ENCODE measurements at regions not wholly inside any gene's neighbourhood (a gene's known extent, or its start where the extent isn't known, plus 50 kb on each side); places are given as distances from the start of the nearest gene placed in this dataset.

GRCh38 chr18:66825347-66825746 is 221.5 kb upstream of the CDH19 start:
- DNase-seq: no peak

- no peak for DNase-seq
Measured at GRCh38 chr18:66819235-66819634, 215.3 kb upstream of the CDH19 start.

GRCh38 chr18:66813138-66813537 is 209.2 kb upstream of the CDH19 start:
- DNase-seq: no peak

GRCh38 chr18:66795051-66795450 is 191.2 kb upstream of the CDH19 start:
- DNase-seq: no peak

GRCh38 chr18:66792466-66792865 is 188.6 kb upstream of the CDH19 start:
- DNase-seq: no peak

GRCh38 chr18:66780609-66781008 is 176.7 kb upstream of the CDH19 start:
- DNase-seq: no peak

GRCh38 chr18:66778048-66778447 is 174.2 kb upstream of the CDH19 start:
- no peak for DNase-seq

GRCh38 chr18:66769375-66769774 is 165.5 kb upstream of the CDH19 start:
- no peak for DNase-seq

GRCh38 chr18:66764230-66764629 is 160.3 kb upstream of the CDH19 start:
- DNase-seq: no peak

- DNase-seq: no peak
Measured at GRCh38 chr18:66761166-66761565, 157.3 kb upstream of the CDH19 start.

- no peak for DNase-seq
Measured at GRCh38 chr18:66760559-66760958, 156.7 kb upstream of the CDH19 start.

- no peak for DNase-seq
Measured at GRCh38 chr18:66759050-66759828, 155.3 kb upstream of the CDH19 start.

- DNase-seq: no peak
Measured at GRCh38 chr18:66757946-66758345, 154.1 kb upstream of the CDH19 start.

- no peak for DNase-seq
Measured at GRCh38 chr18:66754335-66754734, 150.4 kb upstream of the CDH19 start.

GRCh38 chr18:66752733-66753132 is 148.8 kb upstream of the CDH19 start:
- DNase-seq: no peak

GRCh38 chr18:66749481-66750035 is 145.7 kb upstream of the CDH19 start:
- DNase-seq: no peak

- no peak for DNase-seq
Measured at GRCh38 chr18:66749030-66749429, 145.1 kb upstream of the CDH19 start.

GRCh38 chr18:66742832-66743231 is 138.9 kb upstream of the CDH19 start:
- DNase-seq: no peak

- DNase-seq: no peak
Measured at GRCh38 chr18:66735933-66736332, 132.0 kb upstream of the CDH19 start.

- no peak for DNase-seq
Measured at GRCh38 chr18:66734451-66734850, 130.6 kb upstream of the CDH19 start.

GRCh38 chr18:66731890-66732289 is 128.0 kb upstream of the CDH19 start:
- DNase-seq: no peak

- DNase-seq: no peak
Measured at GRCh38 chr18:66729442-66730239, 125.8 kb upstream of the CDH19 start.

GRCh38 chr18:66728951-66729350 is 125.1 kb upstream of the CDH19 start:
- DNase-seq: no peak

GRCh38 chr18:66727991-66728390 is 124.1 kb upstream of the CDH19 start:
- no peak for DNase-seq
